ENCODE measurements at regions not wholly inside any gene's neighbourhood (a gene's known extent, or its start where the extent isn't known, plus 50 kb on each side); places are given as distances from the start of the nearest gene placed in this dataset.

GRCh38 chr18:57853133-57853532, 50.0 kb upstream of the ATP8B1 start:
- no peak for TF ChIP-seq CTCF (conservative IDR thresholded peaks at IDR 0.05)
- no peak for TF ChIP-seq ZFX (IDR thresholded peaks at IDR 0.05)

Data from C4-2B (cell line).